IPS-15b (cell line): ENCODE measurements at regions not wholly inside any gene's neighbourhood (a gene's known extent, or its start where the extent isn't known, plus 50 kb on each side); places are given as distances from the start of the nearest gene placed in this dataset.
"Not testable (repeated sequence)": the region's sequence is repeated elsewhere in the genome, so short reads cannot be mapped to it uniquely, and the experiment has no call there.

ENCODE experiments used
- H3K27me3 ChIP-seq: one replicate; pipeline ENCODE4 v1.6.1; 2013; ENCODE audit warnings: low read length; ENCODE audit not compliant: control insufficient read depth, insufficient read depth
- H3K36me3 ChIP-seq: one replicate; pipeline ENCODE4 v1.6.1; 2013; ENCODE audit warnings: low read length; ENCODE audit not compliant: control insufficient read depth, insufficient read depth
- H3K4me1 ChIP-seq: one replicate; pipeline ENCODE4 v1.6.1; 2013; ENCODE audit warnings: mild to moderate bottlenecking, low read length; ENCODE audit not compliant: control insufficient read depth, insufficient read depth
- H3K4me3 ChIP-seq: one replicate; pipeline ENCODE4 v1.5.1; 2013; ENCODE audit warnings: low read depth, low read length
- H3K9ac ChIP-seq: one replicate; pipeline ENCODE4 v1.6.1; 2013; ENCODE audit warnings: low read depth, mild to moderate bottlenecking, low read length
- H3K9me3 ChIP-seq: one replicate; pipeline ENCODE4 v1.6.1; 2013; ENCODE audit warnings: mild to moderate bottlenecking, low read length; ENCODE audit not compliant: control insufficient read depth, insufficient read depth

DNA sequence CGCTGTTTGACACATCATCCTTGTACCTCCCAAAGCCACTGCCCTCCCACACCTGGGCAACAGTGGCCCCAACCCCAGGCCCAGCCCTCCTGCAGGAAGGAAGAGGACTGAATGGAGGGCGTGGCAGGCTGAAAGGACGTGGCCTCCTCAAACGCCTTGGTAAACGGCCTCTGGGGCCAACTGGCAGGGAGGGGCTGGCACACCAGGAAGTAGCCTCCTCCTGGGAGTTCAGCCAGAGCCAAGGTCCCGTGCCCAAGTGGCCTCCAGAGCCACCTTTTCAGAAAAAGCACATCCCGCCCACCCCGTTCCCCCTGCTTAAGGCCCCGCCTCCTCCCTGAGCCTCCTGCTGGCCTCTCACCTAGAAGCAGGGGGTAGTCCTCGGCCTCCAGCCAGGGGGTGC is 74.2 kb upstream of the DRD5 start:
- not testable (repeated sequence) for H3K36me3 ChIP-seq, H3K9me3 ChIP-seq, H3K9ac ChIP-seq, H3K4me3 ChIP-seq, H3K27me3 ChIP-seq, H3K4me1 ChIP-seq

DNA sequence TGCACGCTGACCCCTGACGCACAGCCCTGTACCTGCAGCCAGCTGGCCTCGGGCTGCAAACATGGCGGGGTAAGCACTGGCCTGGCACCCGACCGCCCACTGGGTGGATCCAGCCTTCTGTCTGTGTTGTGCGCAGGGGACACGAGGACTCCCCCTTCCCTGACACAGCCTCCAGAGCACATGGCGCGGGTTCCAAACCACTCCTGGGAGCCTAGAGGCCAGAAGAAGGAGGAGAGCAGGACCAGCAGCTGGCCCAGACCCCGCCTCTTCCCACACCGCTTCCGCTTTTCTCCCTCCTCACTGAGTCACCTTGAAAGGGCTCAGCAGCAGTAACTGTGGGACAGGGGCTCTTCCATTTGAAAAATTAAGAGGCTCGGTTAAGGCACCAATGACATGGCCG is 73.5 kb upstream of the DRD5 start:
- H3K9ac ChIP-seq: not testable (repeated sequence)

DNA sequence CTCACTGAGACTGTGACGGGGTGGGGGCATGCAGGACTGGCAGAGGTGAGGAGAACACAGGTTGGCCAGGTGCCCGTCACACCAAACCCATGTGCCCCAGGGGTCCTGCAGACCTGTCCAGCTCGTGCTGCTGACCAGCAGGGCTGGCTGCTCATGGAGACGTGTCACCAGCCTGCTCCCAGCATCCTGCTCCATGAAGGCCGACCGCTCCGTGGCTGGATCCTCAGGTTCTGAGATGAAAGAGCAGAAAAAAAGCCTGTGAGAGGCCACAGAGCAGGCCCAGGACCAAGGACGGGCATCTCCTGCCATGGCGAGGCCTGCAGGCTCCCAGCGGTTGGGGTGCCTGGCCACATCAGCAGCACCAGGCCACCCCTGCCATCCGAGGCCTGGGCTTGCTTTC is 71.7 kb upstream of the DRD5 start:
- Histone ChIP-seq H3K9me3 (no peaks in the 10 kb centered on the region), H3K4me3 (no peak overlapping the region), H3K27me3 (no peaks in the 10 kb centered on the region), H3K4me1 (no peaks in the 10 kb centered on the region), H3K9ac (no peak overlapping the region), H3K36me3 (no peaks in the 10 kb centered on the region)

More for the DNA sequence above, 73.5 kb upstream of the DRD5 start:
- not testable (repeated sequence) for H3K4me1 ChIP-seq, H3K4me3 ChIP-seq, H3K9me3 ChIP-seq, H3K27me3 ChIP-seq, H3K36me3 ChIP-seq

DNA sequence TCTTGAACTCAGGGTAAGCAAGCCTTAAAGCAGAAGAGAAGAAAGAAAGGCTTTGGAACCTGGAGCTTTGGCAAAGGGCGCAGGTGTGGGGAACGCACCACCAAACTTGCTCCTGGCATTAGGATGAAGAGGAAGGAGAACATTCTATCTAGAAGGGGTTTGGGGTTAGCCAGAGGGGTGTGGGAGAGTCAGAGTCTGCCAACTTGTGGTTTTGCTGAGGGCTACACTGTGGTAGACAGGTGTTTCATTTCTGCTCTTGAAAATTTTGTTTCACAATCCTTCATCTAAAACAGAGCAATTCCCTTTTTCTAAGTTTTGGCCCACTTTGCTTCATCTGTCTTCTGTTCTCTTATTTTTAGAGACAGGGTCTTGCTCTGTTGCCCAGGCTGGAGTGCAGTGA is 66.2 kb upstream of the DRD5 start:
- H3K9me3 ChIP-seq: not testable (repeated sequence)

DNA sequence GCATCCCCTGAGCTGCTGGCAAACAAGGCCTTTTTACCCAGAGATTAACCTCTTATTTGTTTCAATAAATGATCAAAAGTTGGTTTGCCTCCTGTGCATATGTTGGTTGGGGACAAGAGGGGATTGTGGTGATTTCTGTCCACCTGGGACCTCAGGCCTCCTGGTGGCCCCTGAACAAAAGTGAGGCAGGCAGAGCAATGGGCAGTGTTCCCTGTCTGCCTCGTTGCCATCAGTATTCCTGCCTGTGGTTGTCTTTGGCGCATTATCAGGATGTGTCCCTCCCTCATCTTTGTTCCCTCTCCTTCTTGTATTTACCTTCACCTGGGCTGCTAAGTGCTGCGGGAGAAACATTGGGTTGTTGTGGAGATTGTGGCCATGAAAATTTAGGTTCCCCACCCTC is 65.3 kb upstream of the DRD5 start:
- no peaks in the 10 kb centered on the region for H3K27me3 ChIP-seq
- H3K9ac ChIP-seq: no peak overlapping the region
- no peaks in the 10 kb centered on the region for H3K36me3 ChIP-seq
- no peak overlapping the region for H3K4me3 ChIP-seq
- no peaks in the 10 kb centered on the region for H3K9me3 ChIP-seq
- H3K4me1 ChIP-seq: no peaks in the 10 kb centered on the region

More for the DNA sequence above, 66.2 kb upstream of the DRD5 start:
- H3K4me1 ChIP-seq, H3K9ac ChIP-seq, H3K4me3 ChIP-seq, H3K36me3 ChIP-seq, H3K27me3 ChIP-seq: not testable (repeated sequence)

DNA sequence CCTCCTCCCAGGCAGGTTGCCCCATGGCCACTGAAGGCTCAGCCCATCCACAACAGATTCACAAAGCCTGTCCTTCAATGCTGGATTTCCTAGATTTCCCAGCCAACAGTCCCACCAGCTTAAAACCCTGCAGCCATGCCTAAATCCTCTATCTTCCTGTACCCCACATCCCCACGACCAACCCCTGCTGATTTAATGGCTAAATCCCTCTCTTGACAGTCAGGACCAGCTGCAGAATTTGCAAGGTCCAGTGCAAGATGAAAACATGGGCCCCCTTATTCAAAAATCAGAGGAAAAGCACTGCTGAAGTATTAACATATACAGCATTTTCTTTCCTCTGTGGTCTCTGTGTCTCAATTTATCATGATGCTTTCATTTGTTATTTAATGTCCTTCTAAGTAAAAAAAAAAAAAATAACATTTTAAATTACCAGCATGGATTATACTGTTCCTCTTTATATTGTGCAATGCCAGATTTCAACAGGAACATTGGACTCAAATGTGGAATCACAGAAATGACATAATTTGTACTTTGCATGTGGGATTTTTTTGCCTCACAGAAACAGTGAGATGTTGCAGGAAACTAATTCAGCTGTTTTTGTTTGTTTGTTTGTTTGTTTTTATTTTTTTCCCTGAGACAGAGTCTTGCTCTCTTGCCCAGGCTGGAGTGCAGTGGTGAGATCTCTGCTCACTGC is 63.0 kb upstream of the DRD5 start:
- H3K27me3 ChIP-seq, H3K9me3 ChIP-seq, H3K36me3 ChIP-seq, H3K4me1 ChIP-seq, H3K4me3 ChIP-seq, H3K9ac ChIP-seq: not testable (repeated sequence)

DNA sequence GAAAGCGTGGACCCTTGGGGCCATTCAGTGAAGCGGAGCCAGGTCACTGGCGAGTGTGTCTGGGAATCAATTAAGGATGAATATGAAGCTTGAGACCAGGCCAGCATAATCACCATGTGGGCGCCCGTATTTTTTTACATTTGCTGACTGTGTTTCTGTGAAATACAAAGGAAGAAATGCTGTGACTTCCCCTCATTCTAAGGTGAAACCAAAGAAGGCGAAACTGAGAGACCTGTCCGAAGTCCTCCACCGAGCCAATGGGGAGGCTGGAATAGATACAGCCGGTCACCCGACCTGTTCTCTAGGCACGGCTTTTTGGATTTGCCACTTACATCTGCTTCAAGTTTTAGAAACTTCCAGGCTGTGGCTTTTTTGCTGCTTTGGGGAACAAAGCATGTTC is 59.3 kb upstream of the DRD5 start:
- not testable (repeated sequence) for H3K4me1 ChIP-seq, H3K4me3 ChIP-seq, H3K36me3 ChIP-seq, H3K27me3 ChIP-seq, H3K9me3 ChIP-seq, H3K9ac ChIP-seq
